WTC11 (cell line): ENCODE measurements at regions not wholly inside any gene's neighbourhood (a gene's known extent, or its start where the extent isn't known, plus 50 kb on each side); places are given as distances from the start of the nearest gene placed in this dataset.

Experiments used
- ATAC-seq: fragments of 200-7000 bp; cut with Tn5 transposase; 2 replicates; pipeline ENCODE4 v1.10.0; 2021; ENCODE audit warnings: mild to moderate bottlenecking, moderate library complexity
- CTCF ChIA-PET: fragments of 300-600 bp; sonication (Branson Sonifier 250); formaldehyde crosslinking; loops from one replicate; lab custom pipeline; 2021; ENCODE audit warnings: antibody characterized with exemption; lab: Charles Lee
- POLR2A ChIA-PET: fragments of 350-600 bp; sonication (Branson Sonifier 250); formaldehyde crosslinking; loops from one replicate; lab custom pipeline; 2021; ENCODE audit warnings: antibody characterized with exemption; lab: Charles Lee
- DNase-seq: peaks from one replicate; pipeline ENCODE4 v3.0.0; 2021; ENCODE audit warnings: low spot score
- H3K27ac Mint-ChIP-seq: 2 replicates; pipeline ENCODE4 v1.8.0; 2021; ENCODE audit warnings: mixed read lengths
- H3K27me3 Mint-ChIP-seq: 2 replicates; pipeline ENCODE4 v1.8.0; 2021; ENCODE audit warnings: low read depth, mild to moderate bottlenecking, moderate library complexity, mixed read lengths
- H3K36me3 Mint-ChIP-seq: 2 replicates; pipeline ENCODE4 v1.8.0; 2021; ENCODE audit warnings: mixed read lengths
- H3K4me1 Mint-ChIP-seq: 2 replicates; pipeline ENCODE4 v1.8.0; 2022; ENCODE audit warnings: mixed read lengths
- H3K4me3 Mint-ChIP-seq: 2 replicates; pipeline ENCODE4 v1.8.0; 2021; ENCODE audit warnings: mild to moderate bottlenecking, moderate library complexity, mixed read lengths
- H3K9me3 Mint-ChIP-seq: 2 replicates; pipeline ENCODE4 v1.8.0; 2021; ENCODE audit warnings: mixed read lengths
- CREM ChIP-seq: sonication (generic); formaldehyde crosslinking; IDR thresholded peaks from 2 replicates; pipeline ENCODE4 v1.8.1; 2022; ENCODE audit warnings: mild to moderate bottlenecking, missing genetic modification reagents, moderate library complexity
- ETV6 ChIP-seq: sonication (generic); formaldehyde crosslinking; IDR thresholded peaks from 2 replicates; pipeline ENCODE4 v1.8.1; 2022; ENCODE audit warnings: mild to moderate bottlenecking, missing genetic modification reagents
- FOXJ3 ChIP-seq: sonication (generic); formaldehyde crosslinking; IDR thresholded peaks from 2 replicates; pipeline ENCODE4 v1.9.0; 2021; ENCODE audit warnings: missing genetic modification reagents, mild to moderate bottlenecking, borderline replicate concordance
- HMGA2 ChIP-seq: fragments of 250-450 bp; sonication (Bioruptor Pico); IDR thresholded peaks from 2 replicates; pipeline ENCODE4 v1.4.0; 2021; ENCODE audit warnings: mild to moderate bottlenecking, moderate library complexity
- IRF1 ChIP-seq: sonication (generic); formaldehyde crosslinking; IDR thresholded peaks from 2 replicates; pipeline ENCODE4 v1.8.0; 2023; ENCODE audit warnings: missing genetic modification reagents
- MAX ChIP-seq: sonication (generic); formaldehyde crosslinking; IDR thresholded peaks from 2 replicates; pipeline ENCODE4 v1.8.0; 2022; ENCODE audit warnings: mild to moderate bottlenecking, missing genetic modification reagents
- MXD4 ChIP-seq: fragments of 250-450 bp; sonication (Bioruptor Pico); IDR thresholded peaks from 2 replicates; pipeline ENCODE4 v1.8.0; 2021; ENCODE audit warnings: mild to moderate bottlenecking, moderate library complexity, borderline replicate concordance
- NR2C2 ChIP-seq: sonication (generic); formaldehyde crosslinking; IDR thresholded peaks from 2 replicates; pipeline ENCODE4 v1.8.0; 2022; ENCODE audit warnings: mild to moderate bottlenecking, missing genetic modification reagents
- NR3C1 ChIP-seq: sonication (generic); formaldehyde crosslinking; conservative IDR thresholded peaks from 2 replicates; pipeline ENCODE4 v1.8.1; 2023; ENCODE audit warnings: low read depth, mild to moderate bottlenecking, missing genetic modification reagents
- SOX15 ChIP-seq: fragments of 250-450 bp; sonication (Bioruptor Pico); IDR thresholded peaks from 2 replicates; pipeline ENCODE4 v1.9.0; 2021; ENCODE audit warnings: mild to moderate bottlenecking
- STAT6 ChIP-seq: sonication (generic); formaldehyde crosslinking; conservative IDR thresholded peaks from 2 replicates; pipeline ENCODE4 v1.8.1; 2023; ENCODE audit warnings: mild to moderate bottlenecking, low read depth, missing genetic modification reagents, moderate library complexity
- TCF7 ChIP-seq: sonication (generic); formaldehyde crosslinking; IDR thresholded peaks from 2 replicates; pipeline ENCODE4 v1.8.0; 2022; ENCODE audit warnings: mild to moderate bottlenecking, low read depth, missing genetic modification reagents, moderate library complexity
- ZBTB43 ChIP-seq: sonication (generic); formaldehyde crosslinking; IDR thresholded peaks from 2 replicates; pipeline ENCODE4 v1.8.1; 2023; ENCODE audit warnings: mild to moderate bottlenecking, missing genetic modification reagents
- ZNF219 ChIP-seq: sonication (generic); formaldehyde crosslinking; IDR thresholded peaks from 2 replicates; pipeline ENCODE4 v1.8.0; 2023; ENCODE audit warnings: missing genetic modification reagents, mild to moderate bottlenecking, borderline replicate concordance
- ZNF263 ChIP-seq: sonication (generic); formaldehyde crosslinking; IDR thresholded peaks from 2 replicates; pipeline ENCODE4 v1.8.1; 2022; ENCODE audit warnings: low read depth, mild to moderate bottlenecking, moderate library complexity, missing genetic modification reagents
- TF ChIP-seq, protein P1 (sequence below): sonication (generic); formaldehyde crosslinking; IDR thresholded peaks from 2 replicates; pipeline ENCODE4 v1.8.1; 2023; ENCODE audit warnings: mild to moderate bottlenecking, missing genetic modification reagents, moderate library complexity
- TF ChIP-seq, protein P2 (sequence below): fragments of 250-450 bp; sonication (Bioruptor Pico); IDR thresholded peaks from 2 replicates; pipeline ENCODE4 v1.9.0; 2021; ENCODE audit warnings: mild to moderate bottlenecking
- TF ChIP-seq, protein P3 (sequence below): fragments of 250-450 bp; sonication (Bioruptor Pico); IDR thresholded peaks from 2 replicates; pipeline ENCODE4 v1.9.0; 2021; ENCODE audit warnings: mild to moderate bottlenecking
- TF ChIP-seq, protein P4 (sequence below): sonication (generic); formaldehyde crosslinking; IDR thresholded peaks from 2 replicates; pipeline ENCODE4 v1.8.1; 2022; ENCODE audit warnings: low read depth, mild to moderate bottlenecking, moderate library complexity, missing genetic modification reagents, borderline replicate concordance

DNA sequence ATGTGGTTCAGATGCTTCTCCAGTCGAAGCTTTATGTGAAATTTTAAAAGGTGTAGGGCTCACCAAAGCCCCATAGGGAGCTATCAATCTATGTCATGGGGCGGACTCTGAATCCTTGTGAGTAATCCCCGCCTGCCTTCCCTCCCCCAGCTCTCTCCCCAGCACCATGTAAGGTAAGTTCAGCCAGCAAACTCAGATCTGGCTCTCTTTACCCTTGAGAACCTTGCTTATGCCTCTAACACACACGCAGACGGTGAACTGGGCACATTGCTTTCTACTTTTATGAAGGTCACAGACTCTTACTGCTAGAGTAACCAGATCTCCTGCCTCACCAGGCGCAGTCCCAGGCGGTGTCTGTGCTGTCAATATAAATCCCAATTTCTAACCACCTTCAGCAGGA lies 82.6 kb upstream of the CNKSR3 start:
- CTCF ChIA-PET, result interaction anchor here (0.9 kb wide), 1 partner anchor 382 kb away, joined by 3 read pairs; no protein-coding TSS in a partner anchor
- ATAC-seq (peak; percentile 83), DNase-seq (no peak)
- TF ChIP-seq, protein P1, sequence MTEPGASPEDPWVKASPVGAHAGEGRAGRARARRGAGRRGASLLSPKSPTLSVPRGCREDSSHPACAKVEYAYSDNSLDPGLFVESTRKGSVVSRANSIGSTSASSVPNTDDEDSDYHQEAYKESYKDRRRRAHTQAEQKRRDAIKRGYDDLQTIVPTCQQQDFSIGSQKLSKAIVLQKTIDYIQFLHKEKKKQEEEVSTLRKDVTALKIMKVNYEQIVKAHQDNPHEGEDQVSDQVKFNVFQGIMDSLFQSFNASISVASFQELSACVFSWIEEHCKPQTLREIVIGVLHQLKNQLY (CRISPR knock-in tag), result no peak
- TF ChIP-seq HMGA2 (no peak), NR3C1 (CRISPR knock-in tag) (no peak), IRF1 (CRISPR knock-in tag) (no peak), ETV6 (CRISPR knock-in tag) (no peak), ZNF219 (no peak), SOX15 (CRISPR knock-in tag) (no peak), STAT6 (CRISPR knock-in tag) (no peak), FOXJ3 (no peak), CREM (CRISPR knock-in tag) (no peak), ZBTB43 (no peak), TCF7 (CRISPR knock-in tag) (no peak), ZNF263 (no peak), NR2C2 (CRISPR knock-in tag) (no peak), MXD4 (no peak), MAX (CRISPR knock-in tag) (no peak)
- TF ChIP-seq, protein P2, sequence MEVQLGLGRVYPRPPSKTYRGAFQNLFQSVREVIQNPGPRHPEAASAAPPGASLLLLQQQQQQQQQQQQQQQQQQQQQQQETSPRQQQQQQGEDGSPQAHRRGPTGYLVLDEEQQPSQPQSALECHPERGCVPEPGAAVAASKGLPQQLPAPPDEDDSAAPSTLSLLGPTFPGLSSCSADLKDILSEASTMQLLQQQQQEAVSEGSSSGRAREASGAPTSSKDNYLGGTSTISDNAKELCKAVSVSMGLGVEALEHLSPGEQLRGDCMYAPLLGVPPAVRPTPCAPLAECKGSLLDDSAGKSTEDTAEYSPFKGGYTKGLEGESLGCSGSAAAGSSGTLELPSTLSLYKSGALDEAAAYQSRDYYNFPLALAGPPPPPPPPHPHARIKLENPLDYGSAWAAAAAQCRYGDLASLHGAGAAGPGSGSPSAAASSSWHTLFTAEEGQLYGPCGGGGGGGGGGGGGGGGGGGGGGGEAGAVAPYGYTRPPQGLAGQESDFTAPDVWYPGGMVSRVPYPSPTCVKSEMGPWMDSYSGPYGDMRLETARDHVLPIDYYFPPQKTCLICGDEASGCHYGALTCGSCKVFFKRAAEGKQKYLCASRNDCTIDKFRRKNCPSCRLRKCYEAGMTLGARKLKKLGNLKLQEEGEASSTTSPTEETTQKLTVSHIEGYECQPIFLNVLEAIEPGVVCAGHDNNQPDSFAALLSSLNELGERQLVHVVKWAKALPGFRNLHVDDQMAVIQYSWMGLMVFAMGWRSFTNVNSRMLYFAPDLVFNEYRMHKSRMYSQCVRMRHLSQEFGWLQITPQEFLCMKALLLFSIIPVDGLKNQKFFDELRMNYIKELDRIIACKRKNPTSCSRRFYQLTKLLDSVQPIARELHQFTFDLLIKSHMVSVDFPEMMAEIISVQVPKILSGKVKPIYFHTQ (CRISPR knock-in tag), result no peak
- TF ChIP-seq, protein P3, sequence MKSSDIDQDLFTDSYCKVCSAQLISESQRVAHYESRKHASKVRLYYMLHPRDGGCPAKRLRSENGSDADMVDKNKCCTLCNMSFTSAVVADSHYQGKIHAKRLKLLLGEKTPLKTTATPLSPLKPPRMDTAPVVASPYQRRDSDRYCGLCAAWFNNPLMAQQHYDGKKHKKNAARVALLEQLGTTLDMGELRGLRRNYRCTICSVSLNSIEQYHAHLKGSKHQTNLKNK, result no peak
- TF ChIP-seq, protein P4, sequence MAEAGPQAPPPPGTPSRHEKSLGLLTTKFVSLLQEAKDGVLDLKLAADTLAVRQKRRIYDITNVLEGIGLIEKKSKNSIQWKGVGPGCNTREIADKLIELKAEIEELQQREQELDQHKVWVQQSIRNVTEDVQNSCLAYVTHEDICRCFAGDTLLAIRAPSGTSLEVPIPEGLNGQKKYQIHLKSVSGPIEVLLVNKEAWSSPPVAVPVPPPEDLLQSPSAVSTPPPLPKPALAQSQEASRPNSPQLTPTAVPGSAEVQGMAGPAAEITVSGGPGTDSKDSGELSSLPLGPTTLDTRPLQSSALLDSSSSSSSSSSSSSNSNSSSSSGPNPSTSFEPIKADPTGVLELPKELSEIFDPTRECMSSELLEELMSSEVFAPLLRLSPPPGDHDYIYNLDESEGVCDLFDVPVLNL (CRISPR knock-in tag), result no peak
- Mint-ChIP-seq H3K9me3 (no peaks in the 10 kb centered on the region), H3K4me3 (no peak overlapping the region), H3K4me1 (peaks cover 23% of the 10 kb centered on the region), H3K27me3 (no peaks in the 10 kb centered on the region; the same call in 1 of the 2 replicates), H3K27ac (peak overlapping the region; percentile 35; the same call in 1 of the 2 replicates), H3K36me3 (no peaks in the 10 kb centered on the region)
- POLR2A ChIA-PET, result no interaction called here
